Activated T-cell treated with anti-CD3 and anti-CD28 coated beads, Interleukin-2, amount 50 U/mL, for 4 hours (primary cell): ENCODE measurements at regions not wholly inside any gene's neighbourhood (a gene's known extent, or its start where the extent isn't known, plus 50 kb on each side); places are given as distances from the start of the nearest gene placed in this dataset.
"Not testable (repeated sequence)": the region's sequence is repeated elsewhere in the genome, so short reads cannot be mapped to it uniquely, and the experiment has no call there.

Source experiments
- ATAC-seq, 2 donors: fragments of 200-7000 bp; cut with Tn5 transposase; one replicate each; pipeline ENCODE4 v1.10.0; 2021
- DNase-seq: peaks from one replicate; pipeline ENCODE4 v3.0.0-alpha.2; 2020
- H3K27me3 Mint-ChIP-seq: one replicate; pipeline ENCODE4 v1.8.0; 2021; ENCODE audit warnings: low read depth, mixed read lengths
- H3K36me3 Mint-ChIP-seq: one replicate; pipeline ENCODE4 v1.8.0; 2022; ENCODE audit warnings: mixed read lengths; ENCODE audit not compliant: insufficient read depth
- H3K4me1 Mint-ChIP-seq: one replicate; pipeline ENCODE4 v1.8.0; 2021; ENCODE audit warnings: low read depth, mixed read lengths
- H3K4me3 Mint-ChIP-seq: one replicate; pipeline ENCODE4 v1.8.0; 2021; ENCODE audit warnings: mild to moderate bottlenecking, moderate library complexity, mixed read lengths
- H3K9me3 Mint-ChIP-seq: one replicate; pipeline ENCODE4 v1.8.0; 2021; ENCODE audit warnings: mixed read lengths

DNA sequence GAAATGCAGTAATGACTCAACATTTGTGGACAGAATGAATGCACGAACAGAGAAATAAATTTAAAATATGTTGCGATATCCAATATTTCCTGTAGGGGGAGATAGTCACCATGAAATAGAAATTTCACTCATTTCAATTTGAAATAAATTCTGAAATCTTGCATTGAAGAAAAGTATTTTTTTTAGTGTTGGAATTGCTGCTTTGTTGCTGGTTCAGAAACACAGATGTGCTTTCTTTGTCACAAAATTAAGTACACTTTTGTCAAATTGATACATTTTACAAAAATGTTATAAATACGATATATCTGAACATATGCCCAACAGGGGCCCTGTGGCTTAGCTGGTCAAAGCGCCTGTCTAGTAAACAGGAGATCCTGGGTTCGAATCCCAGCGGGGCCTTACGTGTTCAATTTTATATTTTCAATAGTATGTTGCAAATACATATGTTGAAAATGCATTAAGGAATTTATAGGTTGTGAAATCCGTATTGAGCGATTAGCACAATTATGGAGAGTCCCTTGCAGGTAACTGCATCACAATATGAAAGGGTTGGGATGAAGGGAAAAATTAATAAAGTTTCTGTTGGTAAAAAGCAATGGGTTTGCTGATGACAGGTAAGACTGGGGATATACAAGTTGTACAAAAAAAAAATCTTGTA lies 85.4 kb upstream of the PRSS16 start:
- Mint-ChIP-seq H3K9me3 (no peaks in the 10 kb centered on the region), H3K4me3 (peak overlapping the region; percentile 3), H3K4me1 (peaks cover 16% of the 10 kb centered on the region), H3K27me3 (no peaks in the 10 kb centered on the region), H3K36me3 (no peaks in the 10 kb centered on the region)
- DNase-seq, result no peak
- no peak for ATAC-seq

DNA sequence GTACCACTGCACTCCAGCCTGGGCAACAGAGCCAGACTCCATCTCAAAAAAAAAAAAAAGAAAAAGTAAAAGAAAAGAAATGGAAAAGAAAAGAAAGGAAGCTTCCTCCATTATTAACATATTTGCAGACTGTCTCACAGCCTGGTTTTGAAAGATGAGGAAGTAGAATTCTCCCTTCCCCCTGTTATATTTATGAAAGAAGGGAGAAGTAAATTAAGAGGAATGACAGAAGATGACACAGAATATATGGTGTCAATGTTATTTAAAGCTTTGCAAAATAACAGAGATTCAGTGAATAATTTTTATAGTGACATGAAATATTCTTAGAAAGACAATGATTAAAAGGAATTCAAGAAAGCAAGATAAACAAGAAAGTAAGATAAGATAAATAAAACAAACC lies 83.7 kb upstream of the PRSS16 start:
- Mint-ChIP-seq H3K27me3 (no peaks in the 10 kb centered on the region), H3K4me1 (peaks cover 4% of the 10 kb centered on the region), H3K9me3 (no peaks in the 10 kb centered on the region), H3K4me3 (no peak overlapping the region), H3K36me3 (no peaks in the 10 kb centered on the region)
- ATAC-seq (no peak), DNase-seq (no peak)

DNA sequence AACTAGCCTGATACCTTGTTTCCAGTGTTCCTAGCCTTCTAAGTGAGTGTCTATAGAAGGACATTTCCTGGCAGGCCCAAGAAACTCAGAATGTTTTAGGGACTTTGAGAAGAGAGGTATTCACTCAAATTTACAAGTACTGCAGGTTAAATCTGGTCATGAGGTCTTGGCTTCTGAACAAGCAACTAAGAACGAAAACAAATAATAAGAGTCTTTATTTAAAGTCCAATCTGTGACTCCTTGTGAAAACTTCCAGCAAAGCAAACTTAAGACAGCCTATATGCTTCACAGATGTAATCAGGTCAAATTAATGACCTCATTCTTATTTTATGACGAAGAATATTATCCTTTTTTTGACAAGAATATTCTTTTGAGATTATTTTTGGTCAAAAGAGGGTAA lies 79.4 kb upstream of the PRSS16 start:
- Mint-ChIP-seq H3K4me1 (no peaks in the 10 kb centered on the region), H3K9me3 (peaks cover 4% of the 10 kb centered on the region), H3K36me3 (no peaks in the 10 kb centered on the region), H3K27me3 (no peaks in the 10 kb centered on the region), H3K4me3 (no peak overlapping the region)
- DNase-seq (no peak), ATAC-seq (no peak)

DNA sequence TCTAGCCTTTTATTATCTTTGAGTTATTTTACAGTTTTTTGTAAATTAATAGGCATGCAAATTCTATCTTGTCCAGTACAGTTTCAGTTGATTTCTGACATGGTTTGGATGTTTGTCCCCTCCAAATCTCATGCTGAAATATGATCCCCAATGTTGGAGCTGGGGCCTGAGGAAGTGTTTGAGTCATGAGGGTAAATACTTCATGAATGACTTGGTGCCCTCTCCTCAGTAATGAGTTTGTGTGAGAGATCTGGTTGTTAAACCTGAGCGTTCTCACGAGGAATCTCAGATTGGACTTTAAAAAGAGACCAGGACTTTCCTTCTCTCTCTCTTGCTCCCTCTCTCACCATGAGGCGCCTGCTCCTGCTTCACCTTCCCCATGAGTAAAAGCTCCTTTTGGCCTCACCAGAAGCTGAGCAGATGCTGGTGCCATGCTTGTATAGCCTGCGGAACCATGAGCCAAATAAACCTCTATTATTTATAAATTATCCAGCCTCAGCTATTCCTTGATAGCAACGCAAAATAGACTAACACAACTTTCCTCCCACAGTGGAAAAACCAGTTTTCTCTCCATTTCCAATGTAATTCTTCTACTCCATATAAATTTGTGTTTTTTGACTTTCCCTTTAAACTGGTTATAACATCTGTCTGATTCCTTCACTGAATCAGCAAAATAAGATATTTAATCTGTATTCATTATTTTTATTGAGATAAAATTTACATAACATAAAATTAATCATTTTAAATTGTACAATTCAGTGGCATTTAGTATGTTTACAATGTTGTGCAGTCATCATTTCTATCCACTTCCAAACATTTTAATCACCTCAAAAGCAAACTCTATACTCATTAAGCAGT lies 78.7 kb upstream of the PRSS16 start:
- peaks cover 4% of the 10 kb centered on the region for H3K9me3 Mint-ChIP-seq
- DNase-seq, result no peak
- H3K27me3 Mint-ChIP-seq, result no peaks in the 10 kb centered on the region
- no peaks in the 10 kb centered on the region for H3K4me1 Mint-ChIP-seq
- no peaks in the 10 kb centered on the region for H3K36me3 Mint-ChIP-seq
- ATAC-seq, result no peak
- H3K4me3 Mint-ChIP-seq, result no peak overlapping the region

DNA sequence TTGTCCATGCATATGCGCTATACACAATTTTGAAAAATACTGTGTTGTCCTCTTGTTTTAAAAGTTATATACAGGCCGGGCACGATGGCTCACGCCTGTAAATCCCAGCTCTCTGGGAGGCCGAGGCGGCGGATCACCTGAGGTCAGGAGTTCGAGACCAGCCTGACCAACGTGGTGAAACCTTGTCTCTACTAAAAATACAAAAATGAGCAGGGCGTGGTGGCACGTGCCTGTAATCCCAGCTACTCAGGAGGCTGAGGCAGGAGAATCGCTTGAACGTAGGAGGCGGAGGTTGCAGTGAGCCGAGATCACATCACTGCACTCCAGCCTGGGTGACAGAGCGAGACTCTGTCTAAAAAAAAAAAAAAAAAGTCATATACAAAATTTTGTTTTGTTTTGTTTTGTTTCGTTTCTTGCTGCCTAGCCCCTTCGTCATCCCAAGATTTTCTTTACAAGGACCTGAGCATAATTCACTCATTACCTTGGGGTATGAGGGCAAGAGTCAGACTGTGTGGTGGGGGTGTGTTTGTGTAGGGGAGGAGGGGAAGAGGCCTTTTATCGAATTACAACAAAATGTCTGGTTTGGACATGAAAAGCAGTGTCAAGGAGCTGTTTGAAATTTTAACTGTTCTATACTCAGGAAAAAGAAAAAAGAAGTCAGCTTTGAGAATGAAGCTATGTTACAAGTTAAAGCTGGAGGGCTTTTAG lies 74.8 kb upstream of the PRSS16 start:
- DNase-seq, H3K9me3 Mint-ChIP-seq, ATAC-seq, H3K27me3 Mint-ChIP-seq, H3K4me3 Mint-ChIP-seq, H3K4me1 Mint-ChIP-seq, H3K36me3 Mint-ChIP-seq: not testable (repeated sequence)

DNA sequence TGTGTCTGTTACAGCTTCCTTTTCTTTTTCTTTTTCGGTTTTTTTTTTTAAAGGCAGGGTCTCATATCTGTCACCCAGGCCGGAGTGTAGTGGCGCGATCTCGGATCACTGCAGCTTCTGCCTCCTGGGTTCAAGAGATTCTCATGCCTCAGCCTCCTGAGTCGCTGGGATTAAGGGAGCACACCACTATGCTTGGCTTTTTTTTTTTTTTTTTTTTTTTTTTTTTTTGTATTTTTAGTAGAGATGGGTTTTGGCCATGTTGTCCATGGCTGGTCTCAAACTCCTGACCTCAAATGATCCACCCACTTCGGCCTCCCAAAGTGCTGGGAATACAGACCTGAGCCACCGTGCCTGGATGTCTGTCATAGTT lies 74.3 kb upstream of the PRSS16 start:
- H3K4me3 Mint-ChIP-seq, H3K9me3 Mint-ChIP-seq, ATAC-seq, H3K4me1 Mint-ChIP-seq, H3K27me3 Mint-ChIP-seq, DNase-seq, H3K36me3 Mint-ChIP-seq: not testable (repeated sequence)

DNA sequence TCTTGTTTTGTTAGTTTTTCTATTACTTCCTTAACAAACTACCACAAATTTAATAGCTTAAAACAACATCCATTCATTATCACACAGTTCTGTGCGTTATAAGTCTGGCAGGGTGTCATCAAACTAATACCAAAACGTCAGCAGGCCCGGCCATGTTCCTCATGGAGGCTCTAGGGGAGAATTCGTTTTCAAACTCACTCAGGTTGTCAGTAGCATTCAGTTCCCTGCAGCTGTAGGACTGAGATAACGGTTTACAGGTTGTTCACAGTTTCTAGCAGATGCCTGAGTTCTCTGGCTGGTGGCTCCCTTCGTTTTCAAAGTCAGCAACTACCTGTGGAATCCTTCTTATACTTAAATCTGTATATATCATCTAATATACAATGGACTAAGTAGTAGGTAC lies 72.5 kb upstream of the PRSS16 start:
- peaks cover 1% of the 10 kb centered on the region for H3K27me3 Mint-ChIP-seq
- ATAC-seq (no peak), DNase-seq (no peak)
- peaks cover 10% of the 10 kb centered on the region for H3K4me1 Mint-ChIP-seq
- peaks cover 4% of the 10 kb centered on the region for H3K9me3 Mint-ChIP-seq
- no peak overlapping the region for H3K4me3 Mint-ChIP-seq
- H3K36me3 Mint-ChIP-seq, result no peaks in the 10 kb centered on the region

DNA sequence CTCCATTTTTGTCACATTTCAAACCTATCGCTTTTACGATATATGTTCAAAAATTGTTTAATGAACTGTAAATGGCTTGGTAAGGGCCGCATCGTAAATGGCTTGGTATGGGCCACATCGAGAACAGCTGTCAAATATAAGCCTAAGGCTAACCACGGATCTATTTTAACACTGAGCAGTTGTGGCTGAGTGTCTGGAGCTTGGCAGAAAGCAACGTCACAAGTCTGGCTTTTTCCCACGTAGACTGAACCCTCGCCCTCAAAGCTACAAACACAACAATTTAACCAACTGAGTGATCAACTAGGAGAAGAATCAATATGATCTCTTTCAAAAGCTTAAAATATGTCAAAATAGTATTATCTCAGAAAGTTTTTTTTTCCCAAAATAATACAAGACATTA lies 71.4 kb upstream of the PRSS16 start:
- Mint-ChIP-seq H3K4me1 (peaks cover 10% of the 10 kb centered on the region), H3K4me3 (peak overlapping the region; percentile 92), H3K27me3 (peaks cover 1% of the 10 kb centered on the region)

DNA sequence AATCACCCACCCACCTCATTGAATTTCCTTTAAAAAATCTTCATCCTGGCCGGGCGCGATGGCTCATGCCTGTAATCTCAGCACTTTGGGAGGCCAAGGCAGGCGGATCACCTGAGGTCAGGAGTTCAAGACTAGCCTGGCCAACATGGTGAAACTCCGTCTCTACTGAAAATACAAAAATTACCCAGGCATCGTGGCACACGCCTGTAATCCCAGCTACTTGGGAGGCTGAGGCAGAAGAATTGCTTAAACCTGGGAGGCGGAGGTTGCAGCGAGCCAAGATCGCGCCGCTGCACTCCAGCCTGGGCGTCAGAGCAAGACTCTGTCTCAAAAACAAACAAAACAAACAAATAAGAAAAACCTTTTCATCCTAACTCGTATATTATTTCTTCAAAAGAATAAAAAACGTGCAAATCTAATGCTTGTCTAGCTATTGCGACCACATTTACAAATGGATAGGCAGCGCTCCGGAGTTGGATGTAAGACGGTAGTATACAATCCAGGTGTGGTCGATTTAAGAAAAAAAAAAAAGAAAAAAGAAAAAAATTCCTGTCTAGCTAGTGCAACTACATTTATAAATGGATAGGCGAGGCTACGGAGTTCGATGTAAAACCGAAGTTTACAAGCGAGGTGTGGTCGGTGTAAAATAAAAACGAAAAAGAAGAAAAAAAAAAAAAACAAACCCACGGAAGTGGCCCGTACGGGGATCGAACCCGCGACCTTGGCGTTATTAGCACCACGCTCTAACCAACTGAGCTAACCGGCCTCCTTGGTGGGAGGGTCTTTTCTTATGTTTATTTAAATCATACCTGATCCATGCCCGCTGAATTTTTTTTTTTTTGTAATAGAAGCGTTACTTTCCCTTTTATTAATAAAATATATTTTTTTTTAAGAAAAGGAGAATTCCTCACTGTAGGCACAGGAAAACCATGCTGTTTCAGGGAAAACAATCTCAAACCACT lies 70.7 kb upstream of the PRSS16 start:
- Mint-ChIP-seq H3K9me3 (no peaks in the 10 kb centered on the region), H3K4me1 (peaks cover 10% of the 10 kb centered on the region), H3K4me3 (peak overlapping the region; percentile 92), H3K27me3 (peaks cover 1% of the 10 kb centered on the region), H3K36me3 (no peaks in the 10 kb centered on the region)
- no peak for ATAC-seq
- peak; percentile 68 for DNase-seq

More for the DNA sequence above, 71.4 kb upstream of the PRSS16 start:
- DNase-seq, result no peak
- Mint-ChIP-seq H3K36me3 (no peaks in the 10 kb centered on the region), H3K9me3 (no peaks in the 10 kb centered on the region)
- ATAC-seq, result no peak

DNA sequence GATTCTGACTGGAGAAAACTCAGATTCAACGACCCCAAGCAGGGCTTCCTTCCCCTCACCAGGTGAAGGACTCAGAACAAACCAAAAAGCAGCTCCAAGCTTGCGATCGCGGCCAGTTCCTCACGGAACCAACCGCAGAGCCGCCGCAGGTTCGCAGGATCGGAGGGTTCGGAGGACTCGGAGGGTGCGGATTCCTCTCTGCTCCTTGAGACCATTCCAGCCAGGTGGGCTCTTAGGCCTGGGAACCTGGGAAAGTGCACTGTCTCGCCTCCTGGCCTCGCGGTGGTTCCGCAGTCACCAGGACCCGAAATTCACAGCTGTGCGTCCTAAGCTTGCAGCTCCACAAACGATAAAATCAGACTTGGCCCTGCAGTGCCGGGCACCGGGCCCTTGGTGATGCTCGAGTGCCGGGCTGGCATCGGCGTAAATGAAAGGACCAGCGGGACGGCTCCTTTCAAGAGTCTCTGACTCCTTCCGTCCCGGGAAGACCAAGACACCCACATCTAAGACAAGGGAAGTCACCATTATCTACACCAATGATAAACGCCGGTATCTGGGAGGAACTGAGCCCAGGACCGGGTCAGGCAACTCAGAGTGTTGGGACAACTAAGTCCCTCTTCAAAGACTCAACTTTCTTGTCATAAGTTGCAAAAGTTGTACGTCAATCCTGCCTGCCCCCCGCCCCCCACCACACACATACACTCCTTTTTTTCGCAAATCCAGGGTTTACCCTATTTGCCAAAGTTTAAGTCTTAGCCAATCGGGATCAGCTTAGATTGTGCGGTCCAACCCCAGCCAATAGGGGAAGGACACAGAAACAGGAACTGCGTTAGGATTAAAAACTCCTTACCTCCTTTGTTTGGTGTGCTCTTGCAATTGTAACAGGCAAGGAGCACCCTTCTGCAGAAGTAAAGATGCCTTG lies 69.8 kb upstream of the PRSS16 start:
- ATAC-seq (peak; percentile 84 to 87), DNase-seq (peak; percentile 62)
- peak overlapping the region; percentile 92 for H3K4me3 Mint-ChIP-seq
- no peaks in the 10 kb centered on the region for H3K36me3 Mint-ChIP-seq
- H3K9me3 Mint-ChIP-seq, result no peaks in the 10 kb centered on the region
- H3K4me1 Mint-ChIP-seq, result peaks cover 10% of the 10 kb centered on the region
- peaks cover 1% of the 10 kb centered on the region for H3K27me3 Mint-ChIP-seq

DNA sequence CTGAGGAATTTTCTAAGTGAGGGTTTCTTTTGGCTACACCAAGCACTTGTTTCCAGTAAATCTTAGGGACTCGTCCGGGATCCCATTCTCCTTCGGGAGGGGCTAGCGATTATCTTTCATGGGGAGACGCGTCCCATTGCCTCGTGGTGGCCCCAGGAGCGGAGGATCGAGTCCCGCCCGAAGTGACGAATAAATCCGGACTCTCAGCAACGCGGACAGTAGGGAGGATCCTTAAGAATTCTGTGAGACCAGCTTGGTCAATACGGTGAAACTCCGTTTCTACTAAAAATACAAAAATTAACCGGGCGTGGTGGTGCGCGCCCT lies 69.1 kb upstream of the PRSS16 start:
- peaks cover 10% of the 10 kb centered on the region for H3K4me1 Mint-ChIP-seq
- peak overlapping the region; percentile 92 for H3K4me3 Mint-ChIP-seq
- no peak for DNase-seq
- no peaks in the 10 kb centered on the region for H3K36me3 Mint-ChIP-seq
- no peaks in the 10 kb centered on the region for H3K9me3 Mint-ChIP-seq
- H3K27me3 Mint-ChIP-seq, result peaks cover 1% of the 10 kb centered on the region
- ATAC-seq, result no peak

DNA sequence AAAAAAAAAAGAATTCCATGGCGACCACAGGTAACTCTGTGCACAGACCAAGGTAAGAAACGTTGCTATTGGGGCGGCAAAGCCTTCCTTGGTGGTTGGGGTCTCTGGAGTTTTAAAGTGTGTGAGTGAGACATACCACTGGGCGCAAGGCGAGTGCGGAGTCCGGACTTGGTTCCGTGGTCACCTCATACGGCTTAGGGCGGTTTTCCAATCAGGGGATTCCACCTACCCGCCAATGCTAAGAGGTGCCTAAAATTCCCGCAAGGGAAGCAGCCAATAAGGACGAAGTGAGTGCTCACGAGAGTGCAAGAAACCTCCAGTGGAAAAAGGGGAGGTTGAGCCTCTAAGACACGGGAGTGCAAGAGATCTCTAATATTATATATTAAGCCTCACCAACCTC lies 68.6 kb upstream of the PRSS16 start:
- DNase-seq, result no peak
- Mint-ChIP-seq H3K36me3 (no peaks in the 10 kb centered on the region), H3K27me3 (peaks cover 1% of the 10 kb centered on the region), H3K9me3 (no peaks in the 10 kb centered on the region), H3K4me3 (peak overlapping the region; percentile 92), H3K4me1 (peaks cover 10% of the 10 kb centered on the region)
- no peak for ATAC-seq

DNA sequence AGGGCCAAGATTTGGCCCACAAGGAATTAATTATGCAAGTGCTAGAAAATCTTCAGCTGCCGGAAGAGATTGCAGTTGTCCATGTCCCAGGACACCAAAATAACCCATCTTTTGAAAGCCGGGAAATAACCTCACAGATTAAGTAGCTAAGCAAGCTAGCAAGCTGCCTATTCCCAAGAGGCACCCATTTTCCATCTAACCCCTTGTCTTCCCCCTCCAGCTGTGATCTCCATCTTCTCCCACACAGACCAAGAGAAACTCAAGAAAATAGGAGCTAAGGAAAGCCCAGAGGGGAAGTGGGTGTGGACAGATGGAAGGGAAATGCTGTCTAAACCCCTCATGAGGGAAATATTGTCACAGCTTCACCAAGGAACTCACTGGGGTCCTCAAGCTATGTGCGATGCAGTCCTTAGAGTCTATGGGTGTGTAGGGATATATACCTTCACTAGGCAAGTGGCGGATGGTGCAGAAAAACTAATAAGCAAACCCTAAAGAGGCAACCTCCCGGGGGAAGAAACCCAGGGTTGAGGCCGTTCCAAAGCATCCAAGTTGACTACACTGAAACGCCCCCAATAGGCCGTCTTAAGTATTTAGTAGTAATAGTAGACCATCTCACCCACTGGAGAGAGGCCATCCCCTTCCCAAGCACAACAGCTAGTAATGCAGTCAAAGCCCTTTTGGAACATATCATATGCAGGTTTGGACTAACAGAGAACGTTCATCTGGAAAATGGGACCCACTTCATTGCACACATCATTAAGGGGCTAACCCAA lies 64.3 kb upstream of the PRSS16 start:
- Mint-ChIP-seq H3K36me3 (no peaks in the 10 kb centered on the region), H3K4me1 (peaks cover 8% of the 10 kb centered on the region), H3K4me3 (no peak overlapping the region), H3K27me3 (peaks cover 1% of the 10 kb centered on the region), H3K9me3 (no peaks in the 10 kb centered on the region)
- DNase-seq (no peak), ATAC-seq (no peak)
